Type B pancreatic cell (in vitro differentiated cells): ENCODE measurements at regions not wholly inside any gene's neighbourhood (a gene's known extent, or its start where the extent isn't known, plus 50 kb on each side); places are given as distances from the start of the nearest gene placed in this dataset.

Experiments used
- DNase-seq: peaks from one replicate; pipeline ENCODE4 v3.0.0; 2021; ENCODE audit warnings: mixed read lengths; ENCODE audit not compliant: unreplicated experiment; ENCODE audit errors: extremely low spot score
- H3K27ac Mint-ChIP-seq: 2 replicates; pipeline ENCODE4 v1.8.0; 2021; ENCODE audit warnings: mild to moderate bottlenecking, mixed read lengths
- H3K27me3 Mint-ChIP-seq: 2 replicates; pipeline ENCODE4 v1.8.0; 2021; ENCODE audit warnings: mixed read lengths
- H3K36me3 Mint-ChIP-seq: 2 replicates; pipeline ENCODE4 v1.8.0; 2021; ENCODE audit warnings: mixed read lengths
- H3K4me1 Mint-ChIP-seq: one replicate; pipeline ENCODE4 v1.8.0; 2021; ENCODE audit warnings: mixed read lengths; ENCODE audit not compliant: unreplicated experiment
- H3K4me3 Mint-ChIP-seq: 2 replicates; pipeline ENCODE4 v1.8.0; 2021; ENCODE audit warnings: mild to moderate bottlenecking, mixed read lengths
- H3K9me3 Mint-ChIP-seq: 2 replicates; pipeline ENCODE4 v1.8.0; 2021; ENCODE audit warnings: mixed read lengths
- TF ChIP-seq, protein P1 (sequence below): fragments of 200-600 bp; sonication (generic); conservative IDR thresholded peaks from 2 replicates; pipeline ENCODE4 v1.5.0; 2021; ENCODE audit warnings: antibody characterized with exemption, mild to moderate bottlenecking

DNA sequence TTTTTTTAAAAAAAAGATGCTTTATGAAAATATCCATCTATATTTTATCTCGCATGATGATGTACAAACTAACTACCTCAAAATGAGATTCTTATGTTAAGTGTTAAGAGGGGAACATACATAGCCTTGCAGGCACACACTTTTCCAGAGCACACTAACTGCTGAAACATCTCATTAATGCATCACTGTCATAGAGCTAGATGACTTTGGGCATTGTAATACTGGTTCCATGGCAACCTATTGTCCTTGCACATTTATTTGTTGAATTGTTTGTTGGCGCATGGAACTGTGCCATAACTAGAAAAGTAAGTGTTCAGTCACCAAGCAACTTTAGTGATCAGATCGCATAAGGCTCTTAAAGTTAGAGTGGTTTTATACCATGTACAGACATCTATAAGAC lies 348.3 kb downstream of the GALC start:
- Mint-ChIP-seq H3K27ac (no peak overlapping the region), H3K4me3 (no peak overlapping the region), H3K36me3 (no peaks in the 10 kb centered on the region), H3K27me3 (no peaks in the 10 kb centered on the region), H3K4me1 (peaks cover 11% of the 10 kb centered on the region), H3K9me3 (peaks cover 4% of the 10 kb centered on the region)
- DNase-seq = no peak
- TF ChIP-seq, protein P1, sequence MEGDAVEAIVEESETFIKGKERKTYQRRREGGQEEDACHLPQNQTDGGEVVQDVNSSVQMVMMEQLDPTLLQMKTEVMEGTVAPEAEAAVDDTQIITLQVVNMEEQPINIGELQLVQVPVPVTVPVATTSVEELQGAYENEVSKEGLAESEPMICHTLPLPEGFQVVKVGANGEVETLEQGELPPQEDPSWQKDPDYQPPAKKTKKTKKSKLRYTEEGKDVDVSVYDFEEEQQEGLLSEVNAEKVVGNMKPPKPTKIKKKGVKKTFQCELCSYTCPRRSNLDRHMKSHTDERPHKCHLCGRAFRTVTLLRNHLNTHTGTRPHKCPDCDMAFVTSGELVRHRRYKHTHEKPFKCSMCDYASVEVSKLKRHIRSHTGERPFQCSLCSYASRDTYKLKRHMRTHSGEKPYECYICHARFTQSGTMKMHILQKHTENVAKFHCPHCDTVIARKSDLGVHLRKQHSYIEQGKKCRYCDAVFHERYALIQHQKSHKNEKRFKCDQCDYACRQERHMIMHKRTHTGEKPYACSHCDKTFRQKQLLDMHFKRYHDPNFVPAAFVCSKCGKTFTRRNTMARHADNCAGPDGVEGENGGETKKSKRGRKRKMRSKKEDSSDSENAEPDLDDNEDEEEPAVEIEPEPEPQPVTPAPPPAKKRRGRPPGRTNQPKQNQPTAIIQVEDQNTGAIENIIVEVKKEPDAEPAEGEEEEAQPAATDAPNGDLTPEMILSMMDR = no peak

DNA sequence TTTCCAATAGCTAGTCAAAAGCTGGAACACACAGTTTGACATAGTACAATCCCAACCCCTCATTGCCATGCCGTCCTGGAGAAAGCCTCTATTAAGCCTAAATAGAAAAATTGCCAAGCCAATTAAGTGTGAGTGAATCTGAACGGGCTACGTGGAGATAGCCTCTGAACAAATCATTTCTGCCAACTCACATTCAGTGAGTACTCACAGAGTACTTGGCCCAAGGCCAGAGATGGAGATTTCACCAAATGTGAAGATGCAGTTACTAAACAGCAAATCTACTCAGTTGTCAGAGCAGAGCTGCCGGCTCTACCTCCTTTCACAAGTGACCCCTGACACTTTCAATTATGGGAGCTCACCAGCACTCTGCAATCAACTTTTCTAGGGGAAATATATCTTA lies 350.0 kb downstream of the GALC start:
- H3K9me3 Mint-ChIP-seq = no peaks in the 10 kb centered on the region
- H3K27me3 Mint-ChIP-seq = no peaks in the 10 kb centered on the region
- H3K27ac Mint-ChIP-seq = no peak overlapping the region
- DNase-seq = no peak
- H3K4me3 Mint-ChIP-seq = no peak overlapping the region
- H3K4me1 Mint-ChIP-seq = peaks cover 11% of the 10 kb centered on the region
- TF ChIP-seq, protein P1 = no peak
- no peaks in the 10 kb centered on the region for H3K36me3 Mint-ChIP-seq

DNA sequence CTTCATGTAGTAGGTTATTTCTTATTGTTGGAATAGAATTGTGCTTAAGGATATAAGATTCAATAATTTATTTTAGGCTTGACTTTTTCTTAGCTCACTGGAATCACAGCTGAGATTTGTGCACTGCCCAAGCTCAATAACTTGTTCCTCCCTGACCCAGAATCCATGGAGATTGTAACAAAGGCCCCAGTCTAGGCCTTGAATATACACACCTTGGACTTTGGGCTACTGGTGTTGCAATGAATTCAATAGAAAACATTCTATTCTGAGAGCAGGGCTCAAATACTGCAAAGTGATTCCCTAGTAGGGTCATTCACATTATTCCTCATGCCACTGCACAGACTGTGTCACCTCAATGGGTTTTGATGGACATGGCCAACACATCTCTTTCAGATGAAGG lies 352.4 kb downstream of the GALC start:
- TF ChIP-seq, protein P1 = no peak
- no peaks in the 10 kb centered on the region for H3K27me3 Mint-ChIP-seq
- no peak overlapping the region for H3K4me3 Mint-ChIP-seq
- no peaks in the 10 kb centered on the region for H3K36me3 Mint-ChIP-seq
- no peaks in the 10 kb centered on the region for H3K9me3 Mint-ChIP-seq
- no peak overlapping the region for H3K27ac Mint-ChIP-seq
- H3K4me1 Mint-ChIP-seq = peaks cover 20% of the 10 kb centered on the region
- no peak for DNase-seq

DNA sequence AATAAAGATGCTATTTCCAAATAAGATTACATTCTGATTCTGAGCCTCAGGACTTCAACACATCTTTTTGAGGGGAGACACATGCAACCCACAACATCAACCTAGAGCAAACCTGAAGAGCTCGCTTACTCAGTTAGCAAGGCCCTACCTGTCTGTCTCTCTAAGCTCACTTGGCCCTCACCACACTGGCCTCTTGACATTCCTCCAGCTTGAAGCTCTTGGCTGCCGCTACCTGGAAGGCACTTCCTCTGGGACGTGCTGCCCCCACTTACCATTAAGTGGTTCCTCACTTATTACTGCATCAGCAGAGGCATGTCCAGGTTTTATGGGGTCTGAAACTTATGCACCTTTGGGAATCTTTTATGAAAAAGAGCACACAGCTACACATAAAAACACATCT lies 354.8 kb downstream of the GALC start:
- Mint-ChIP-seq H3K27ac (no peak overlapping the region), H3K4me1 (peaks cover 20% of the 10 kb centered on the region), H3K36me3 (no peaks in the 10 kb centered on the region), H3K27me3 (peaks cover under 1% of the 10 kb centered on the region), H3K9me3 (no peaks in the 10 kb centered on the region), H3K4me3 (no peak overlapping the region)
- TF ChIP-seq, protein P1 = no peak
- DNase-seq = no peak

DNA sequence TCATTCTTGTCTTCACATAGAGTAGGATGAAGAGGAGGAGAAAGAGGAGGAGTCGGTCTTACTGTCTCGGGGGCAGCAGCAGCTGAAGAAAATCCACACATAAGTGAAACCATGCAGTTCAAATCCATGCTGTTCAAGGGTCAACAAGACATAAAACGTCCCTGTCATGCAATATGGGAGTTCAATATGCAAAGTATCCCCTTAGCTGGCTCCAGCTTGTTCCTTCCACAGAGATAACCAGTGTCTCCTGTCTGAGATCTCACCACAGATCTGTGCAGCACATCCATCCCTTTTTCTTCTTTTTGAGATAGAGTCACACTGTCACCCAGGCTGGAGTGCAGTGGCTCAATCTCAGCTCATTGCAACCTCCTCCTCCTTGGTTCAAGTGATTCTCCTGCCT lies 357.5 kb downstream of the GALC start:
- TF ChIP-seq, protein P1 = no peak
- DNase-seq = no peak
- no peaks in the 10 kb centered on the region for H3K9me3 Mint-ChIP-seq
- H3K4me1 Mint-ChIP-seq = peaks cover 12% of the 10 kb centered on the region
- H3K36me3 Mint-ChIP-seq = no peaks in the 10 kb centered on the region
- no peak overlapping the region for H3K27ac Mint-ChIP-seq
- H3K4me3 Mint-ChIP-seq = no peak overlapping the region
- peaks cover 6% of the 10 kb centered on the region for H3K27me3 Mint-ChIP-seq

DNA sequence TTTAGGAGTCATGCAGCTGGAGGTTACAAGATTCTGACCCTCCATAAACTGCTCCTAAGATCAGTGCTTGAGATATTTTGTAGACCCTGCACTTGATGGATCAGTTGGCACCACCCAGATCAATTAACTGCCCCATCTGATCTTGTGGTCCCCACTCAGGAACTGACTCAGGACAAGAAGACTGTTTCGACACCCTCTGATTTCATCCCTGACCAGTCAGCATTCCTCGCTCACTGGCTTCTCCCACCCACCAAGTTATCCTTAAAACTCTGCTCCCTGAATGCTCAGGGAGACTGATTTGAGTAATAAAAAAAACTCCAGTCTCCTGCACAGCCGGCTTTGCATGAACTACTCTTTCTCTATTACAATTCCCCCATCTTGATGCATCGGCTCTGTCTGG lies 360.2 kb downstream of the GALC start:
- no peak for DNase-seq
- TF ChIP-seq, protein P1 = no peak
- H3K4me1 Mint-ChIP-seq = peaks cover 26% of the 10 kb centered on the region
- H3K9me3 Mint-ChIP-seq = no peaks in the 10 kb centered on the region
- H3K27me3 Mint-ChIP-seq = peaks cover 13% of the 10 kb centered on the region
- H3K36me3 Mint-ChIP-seq = no peaks in the 10 kb centered on the region
- H3K27ac Mint-ChIP-seq = no peak overlapping the region
- H3K4me3 Mint-ChIP-seq = no peak overlapping the region
